Epithelial cell of esophagus (primary cell): ENCODE measurements at regions not wholly inside any gene's neighbourhood (a gene's known extent, or its start where the extent isn't known, plus 50 kb on each side); places are given as distances from the start of the nearest gene placed in this dataset.

Experiments used
- DNase-seq: peaks from one replicate; pipeline ENCODE4 v3.0.0; 2010; ENCODE audit warnings: low read depth
- H3K4me3 ChIP-seq: 2 replicates; pipeline ENCODE4 v1.5.1; 2011; ENCODE audit warnings: mild to moderate bottlenecking, low read length, control low read depth
- CTCF ChIP-seq: IDR thresholded peaks from 2 replicates; pipeline ENCODE4 v1.5.1; 2011; ENCODE audit warnings: low read depth, mild to moderate bottlenecking, low read length, control low read depth, inconsistent platforms; ENCODE audit not compliant: insufficient read depth; ENCODE audit errors: missing control alignments

- no peak for TF ChIP-seq CTCF
- H3K4me3 ChIP-seq, result no peak overlapping the region
- peak; percentile 20 for DNase-seq
Observed at GRCh38 chr1:195897076-195897475, 711.2 kb downstream of the KCNT2 start.

GRCh38 chr1:195894411-195894810 lies 713.8 kb downstream of the KCNT2 start:
- no peak for TF ChIP-seq CTCF
- H3K4me3 ChIP-seq, result no peak overlapping the region
- DNase-seq, result no peak

- peak; percentile 28 for TF ChIP-seq CTCF
- DNase-seq, result peak; percentile 10
- H3K4me3 ChIP-seq, result no peak overlapping the region
Observed at GRCh38 chr1:195886000-195886399, 722.2 kb downstream of the KCNT2 start.

- H3K4me3 ChIP-seq, result no peak overlapping the region
- no peak for DNase-seq
- TF ChIP-seq CTCF, result no peak
Observed at GRCh38 chr1:195878478-195878877, 729.8 kb downstream of the KCNT2 start.

- DNase-seq, result peak; percentile 41
- no peak for TF ChIP-seq CTCF
- H3K4me3 ChIP-seq, result no peak overlapping the region
Observed at GRCh38 chr1:195876792-195877191, 731.4 kb downstream of the KCNT2 start.

GRCh38 chr1:195872376-195872775 lies 735.9 kb downstream of the KCNT2 start:
- no peak for TF ChIP-seq CTCF
- H3K4me3 ChIP-seq, result no peak overlapping the region
- DNase-seq, result no peak

- no peak for TF ChIP-seq CTCF
- H3K4me3 ChIP-seq, result no peak overlapping the region
Observed at GRCh38 chr1:195867638-195868037, 740.6 kb downstream of the KCNT2 start.

More at GRCh38 chr1:195867638-195868037, 740.6 kb downstream of the KCNT2 start:
- DNase-seq, result no peak
